ENCODE measurements at regions not wholly inside any gene's neighbourhood (a gene's known extent, or its start where the extent isn't known, plus 50 kb on each side); places are given as distances from the start of the nearest gene placed in this dataset.

DNA sequence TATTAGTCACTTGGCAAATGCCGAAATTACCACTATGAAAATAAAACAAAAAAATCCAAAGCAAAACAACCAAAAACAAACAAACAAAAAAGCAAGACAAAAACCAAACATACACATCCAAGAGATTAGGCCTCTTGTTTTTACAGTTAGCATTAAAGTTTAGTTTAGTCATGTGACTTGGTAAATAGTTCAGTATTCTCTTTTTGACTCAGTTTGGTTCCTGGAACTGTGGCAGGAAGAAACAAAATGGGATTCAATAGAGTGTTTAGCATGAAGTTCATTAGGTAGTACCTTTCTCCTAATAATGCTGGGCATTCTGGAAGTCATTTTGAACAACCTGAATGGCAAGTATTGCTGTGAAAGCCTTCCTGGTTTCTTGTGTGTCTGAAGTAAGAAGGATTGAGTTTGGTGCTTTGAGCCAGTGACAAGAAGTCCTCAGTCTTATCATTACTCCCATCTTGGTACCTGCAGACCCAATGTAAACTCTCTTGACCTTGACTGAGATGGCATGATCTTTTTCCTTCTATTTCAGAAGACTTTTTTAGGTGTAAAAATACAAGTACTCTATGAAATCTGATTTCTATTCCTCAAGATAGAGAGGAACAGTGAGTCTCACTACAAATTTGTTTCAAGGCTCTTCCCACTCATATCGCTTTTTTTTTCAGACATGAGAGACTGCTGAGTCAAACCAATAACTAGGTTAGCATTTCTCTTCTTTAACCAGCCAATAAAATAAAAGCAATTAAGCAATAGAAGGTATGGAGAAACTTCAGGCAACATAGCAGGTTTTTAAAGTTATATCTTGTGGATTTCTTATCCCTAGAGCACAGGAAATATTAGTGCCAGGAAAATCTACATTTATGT is 223.6 kb upstream of the PREP start:
- DNase-seq (ENCODE audit: low read depth): no peak
- TF ChIP-seq, protein P1, sequence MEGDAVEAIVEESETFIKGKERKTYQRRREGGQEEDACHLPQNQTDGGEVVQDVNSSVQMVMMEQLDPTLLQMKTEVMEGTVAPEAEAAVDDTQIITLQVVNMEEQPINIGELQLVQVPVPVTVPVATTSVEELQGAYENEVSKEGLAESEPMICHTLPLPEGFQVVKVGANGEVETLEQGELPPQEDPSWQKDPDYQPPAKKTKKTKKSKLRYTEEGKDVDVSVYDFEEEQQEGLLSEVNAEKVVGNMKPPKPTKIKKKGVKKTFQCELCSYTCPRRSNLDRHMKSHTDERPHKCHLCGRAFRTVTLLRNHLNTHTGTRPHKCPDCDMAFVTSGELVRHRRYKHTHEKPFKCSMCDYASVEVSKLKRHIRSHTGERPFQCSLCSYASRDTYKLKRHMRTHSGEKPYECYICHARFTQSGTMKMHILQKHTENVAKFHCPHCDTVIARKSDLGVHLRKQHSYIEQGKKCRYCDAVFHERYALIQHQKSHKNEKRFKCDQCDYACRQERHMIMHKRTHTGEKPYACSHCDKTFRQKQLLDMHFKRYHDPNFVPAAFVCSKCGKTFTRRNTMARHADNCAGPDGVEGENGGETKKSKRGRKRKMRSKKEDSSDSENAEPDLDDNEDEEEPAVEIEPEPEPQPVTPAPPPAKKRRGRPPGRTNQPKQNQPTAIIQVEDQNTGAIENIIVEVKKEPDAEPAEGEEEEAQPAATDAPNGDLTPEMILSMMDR (IDR thresholded peaks at IDR 0.05; ENCODE audit: low read length, missing control alignments): no peak
- H3K4me3 ChIP-seq (replicated peaks; ENCODE audit: low read depth, low read length): no peak overlapping the region

DNA sequence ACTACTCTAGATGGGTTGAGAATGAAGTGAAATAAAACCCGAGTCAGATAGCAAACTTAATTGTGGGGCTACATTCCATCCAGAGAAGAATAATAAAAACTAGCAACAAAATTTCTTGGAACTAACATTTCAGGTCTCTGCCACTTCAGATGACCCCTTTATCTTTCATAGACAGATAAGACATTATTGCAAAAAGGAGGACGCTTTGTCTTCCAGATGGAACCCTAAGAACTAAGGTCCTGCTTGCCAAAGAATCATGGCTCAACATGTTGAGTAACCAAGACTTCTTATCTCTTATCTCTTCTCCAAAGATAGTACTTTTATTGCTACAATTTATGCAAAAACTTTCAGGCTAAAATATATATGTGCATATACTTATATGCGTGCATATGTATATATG is 221.1 kb upstream of the PREP start:
- DNase-seq (ENCODE audit: low read depth): no peak
- TF ChIP-seq, protein P1 (IDR thresholded peaks at IDR 0.05; ENCODE audit: low read length, missing control alignments): no peak
- H3K4me3 ChIP-seq (replicated peaks; ENCODE audit: low read depth, low read length): no peak overlapping the region

DNA sequence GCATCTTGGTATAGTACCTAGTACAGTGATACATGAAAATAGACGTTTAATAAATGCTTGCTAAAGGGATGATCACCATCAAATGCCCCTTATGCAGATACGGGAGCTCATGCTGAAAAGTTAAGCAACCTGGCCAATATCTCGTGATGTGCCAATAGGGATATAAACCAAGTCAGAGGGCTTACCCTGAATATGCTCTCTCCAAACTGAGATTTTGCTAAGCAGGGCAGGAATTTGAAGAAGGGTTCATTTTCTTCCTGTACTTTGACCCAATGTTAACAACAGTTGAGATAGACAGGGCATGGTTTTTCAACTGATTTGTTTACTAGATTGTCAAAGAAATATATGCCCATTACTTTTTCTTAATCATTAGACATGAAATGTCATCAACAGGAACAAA is 219.3 kb upstream of the PREP start:
- TF ChIP-seq, protein P1 (IDR thresholded peaks at IDR 0.05; ENCODE audit: low read length, missing control alignments): no peak
- no peak overlapping the region for H3K4me3 ChIP-seq (replicated peaks; ENCODE audit: low read depth, low read length)
- DNase-seq (ENCODE audit: low read depth): no peak

DNA sequence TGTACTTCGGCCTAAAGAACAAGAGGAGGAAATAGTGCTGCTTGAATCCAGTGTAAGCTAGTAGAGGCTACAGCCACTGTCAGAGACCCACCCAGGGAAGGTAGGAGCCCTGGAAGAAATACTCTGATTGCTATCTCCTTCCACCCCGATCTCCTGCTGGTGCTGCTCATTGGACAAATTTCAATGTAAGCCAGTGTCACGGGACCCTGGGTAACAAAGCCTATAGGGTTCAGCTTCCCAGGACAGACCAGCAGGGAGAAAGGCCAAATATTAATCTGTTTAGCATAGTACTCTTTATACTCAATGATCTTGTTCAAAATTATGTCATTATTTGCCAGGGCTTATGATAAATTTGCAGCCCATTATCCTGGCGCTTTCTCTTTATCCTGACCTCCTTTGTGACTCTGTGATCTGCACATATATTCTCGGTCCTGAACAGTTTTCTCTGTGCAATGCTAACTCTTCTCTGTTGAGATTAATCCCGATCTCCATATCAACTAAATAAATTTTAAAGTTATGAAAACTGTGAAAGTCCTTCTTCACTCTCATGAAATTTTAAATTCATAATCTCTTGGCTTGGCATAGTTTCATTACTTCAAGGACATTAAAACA is 218.8 kb upstream of the PREP start:
- TF ChIP-seq, protein P1 (IDR thresholded peaks at IDR 0.05; ENCODE audit: low read length, missing control alignments): no peak

DNA sequence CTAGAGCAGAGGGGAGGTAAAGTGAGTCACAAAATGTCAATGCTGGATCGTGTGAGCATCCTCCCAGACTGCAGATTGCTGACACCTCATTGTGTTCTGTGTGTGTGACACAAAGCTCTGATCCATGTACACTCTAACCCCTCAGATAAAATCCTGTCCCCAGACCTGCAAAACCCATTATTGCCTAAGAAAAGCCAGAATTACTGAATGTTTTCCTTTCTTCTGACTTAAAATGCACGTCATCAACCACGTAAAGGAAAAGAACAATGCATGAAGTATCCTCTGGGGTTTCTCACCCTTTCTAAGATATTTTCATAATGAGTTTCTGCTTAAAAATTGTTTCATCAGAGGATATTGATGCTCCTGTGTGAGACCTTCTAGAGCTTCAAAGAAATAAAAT is 218.0 kb upstream of the PREP start:
- DNase-seq (ENCODE audit: low read depth): peak; percentile 24

More for the DNA sequence above, 218.8 kb upstream of the PREP start:
- H3K4me3 ChIP-seq (replicated peaks; ENCODE audit: low read depth, low read length): no peak overlapping the region
- no peak for DNase-seq (ENCODE audit: low read depth)

DNA sequence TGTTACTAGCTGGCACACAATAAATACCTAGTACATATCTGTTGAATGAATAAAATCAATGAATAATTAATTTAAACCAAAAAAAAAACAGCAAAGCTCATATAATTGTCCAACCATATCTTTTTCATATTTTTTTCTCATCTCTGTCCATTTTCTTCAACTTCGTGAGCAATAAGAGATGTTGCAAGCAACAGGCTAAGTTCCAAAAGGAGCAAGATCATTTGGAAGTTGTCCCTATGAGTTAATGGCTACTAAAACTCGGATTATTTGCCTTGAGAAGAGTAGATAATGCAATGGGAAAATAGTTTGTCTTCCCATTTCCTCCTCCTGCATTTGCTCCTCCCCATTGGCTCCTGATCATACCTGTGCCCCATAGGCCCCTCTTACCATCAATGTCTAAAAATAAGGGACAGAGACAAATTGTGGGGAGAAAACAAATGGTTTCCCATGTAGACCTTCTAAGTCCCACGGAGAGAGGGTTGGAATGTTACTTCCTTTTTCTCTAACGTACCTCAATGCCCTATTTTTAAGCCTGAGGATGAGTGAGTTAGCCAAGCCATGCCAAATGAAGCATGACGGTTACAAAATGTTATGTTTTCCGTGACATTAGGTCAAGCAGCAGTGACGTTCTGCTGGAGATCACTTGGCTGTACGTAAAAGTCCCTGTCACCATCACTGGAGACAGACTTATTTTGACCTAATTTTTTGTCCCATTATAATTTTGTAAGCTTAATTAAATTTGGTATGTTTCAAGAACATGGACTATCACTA is 217.3 kb upstream of the PREP start:
- H3K4me3 ChIP-seq (replicated peaks; ENCODE audit: low read depth, low read length): no peak overlapping the region
- TF ChIP-seq, protein P1 (IDR thresholded peaks at IDR 0.05; ENCODE audit: low read length, missing control alignments): no peak
- DNase-seq (ENCODE audit: low read depth): no peak

More for the DNA sequence above, 218.0 kb upstream of the PREP start:
- TF ChIP-seq, protein P1 (IDR thresholded peaks at IDR 0.05; ENCODE audit: low read length, missing control alignments): no peak
- H3K4me3 ChIP-seq (replicated peaks; ENCODE audit: low read depth, low read length): no peak overlapping the region

All from fibroblast of pulmonary artery (primary cell).